ENCODE measurements at regions not wholly inside any gene's neighbourhood (a gene's known extent, or its start where the extent isn't known, plus 50 kb on each side); places are given as distances from the start of the nearest gene placed in this dataset.

DNA sequence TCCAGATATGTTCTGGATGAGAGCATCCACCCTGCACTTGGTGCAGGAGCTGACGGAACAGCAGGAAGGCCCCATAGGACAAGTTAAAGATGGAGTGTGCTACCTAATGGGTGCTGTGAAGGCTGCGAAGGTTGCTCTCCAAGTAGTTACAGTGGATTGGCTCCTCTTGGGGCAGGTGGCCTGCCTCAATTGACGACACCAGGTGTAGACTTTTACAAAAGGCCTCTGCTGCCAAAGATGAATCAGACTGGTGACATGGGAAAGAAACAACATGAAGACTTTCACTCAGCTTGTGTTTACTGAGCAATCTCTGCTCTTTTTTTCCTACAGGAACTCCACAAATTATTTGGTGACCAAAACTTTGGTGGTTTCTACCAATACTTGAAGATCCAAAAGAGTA lies 437.7 kb downstream of the PLCL1 start:
- DNase-seq (no peak), ATAC-seq (ENCODE audit: poor library complexity) (no peak)
- Mint-ChIP-seq H3K9me3 (no peaks in the 10 kb centered on the region), H3K4me3 (no peak overlapping the region), H3K36me3 (ENCODE audit: low read depth) (no peaks in the 10 kb centered on the region), H3K27me3 (peaks cover 30% of the 10 kb centered on the region), H3K27ac (no peak overlapping the region), H3K4me1 (ENCODE audit: low read depth) (no peaks in the 10 kb centered on the region)
- H3K27me3 ChIP-seq (ENCODE audit: control insufficient read depth in 1 of 2, insufficient read depth in 2 of 2, low read length in 2 of 2) = no peaks in the 10 kb centered on the region
- no peaks in the 10 kb centered on the region for H3K9me3 ChIP-seq (ENCODE audit: control insufficient read depth in 1 of 2, insufficient read depth in 1 of 2, low read length in 2 of 2)
- CTCF ChIA-PET = interaction anchor here (1.3 kb wide), 1 partner anchor 8 kb away, joined by 3 read pairs; no protein-coding TSS in a partner anchor
- POLR2A ChIA-PET = interaction anchor here (0.7 kb wide), 1 partner anchor 1200 kb away, joined by 3 read pairs; no protein-coding TSS in a partner anchor
- H3K27ac ChIP-seq (ENCODE audit: low read depth in 1 of 2, low read length in 2 of 2) = no peak overlapping the region
- H3K36me3 ChIP-seq (ENCODE audit: insufficient read depth, low read length) = no peaks in the 10 kb centered on the region
- no peak for TF ChIP-seq CTCF (IDR thresholded peaks at IDR 0.05)
- no peak overlapping the region for H3K4me3 ChIP-seq (ENCODE audit: low read length)
- intact Hi-C loops (cut with DNase I, micrococcal nuclease) = no loop called here
- no peaks in the 10 kb centered on the region for H3K4me1 ChIP-seq (ENCODE audit: insufficient read depth, low read length)

- Mint-ChIP-seq H3K36me3 (ENCODE audit: low read depth) (no peaks in the 10 kb centered on the region), H3K27ac (no peak overlapping the region), H3K9me3 (no peaks in the 10 kb centered on the region), H3K4me3 (no peak overlapping the region), H3K4me1 (ENCODE audit: low read depth) (no peaks in the 10 kb centered on the region), H3K27me3 (peaks cover 32% of the 10 kb centered on the region)
- Histone ChIP-seq H3K27ac (ENCODE audit: low read depth in 1 of 2, low read length in 2 of 2) (no peak overlapping the region), H3K4me3 (ENCODE audit: low read length) (no peak overlapping the region), H3K36me3 (ENCODE audit: insufficient read depth, low read length) (no peaks in the 10 kb centered on the region), H3K4me1 (ENCODE audit: insufficient read depth, low read length) (no peaks in the 10 kb centered on the region), H3K27me3 (ENCODE audit: control insufficient read depth in 1 of 2, insufficient read depth in 2 of 2, low read length in 2 of 2) (no peaks in the 10 kb centered on the region), H3K9me3 (ENCODE audit: control insufficient read depth in 1 of 2, insufficient read depth in 1 of 2, low read length in 2 of 2) (no peaks in the 10 kb centered on the region)
- ATAC-seq (ENCODE audit: poor library complexity) (no peak), DNase-seq (no peak)
- ChIA-PET CTCF (interaction anchor here (1.0 kb wide), 1 partner anchor 16 kb away, joined by 3 read pairs; no protein-coding TSS in a partner anchor), POLR2A (no interaction called here)
- TF ChIP-seq CTCF (IDR thresholded peaks at IDR 0.05) = no peak
- intact Hi-C loops (cut with DNase I, micrococcal nuclease) = no loop called here
These were observed 434.0 kb downstream of the PLCL1 start for GRCh38 chr2:198238429-198238828.

- Histone ChIP-seq H3K9me3 (ENCODE audit: control insufficient read depth in 1 of 2, insufficient read depth in 1 of 2, low read length in 2 of 2) (no peaks in the 10 kb centered on the region), H3K4me3 (ENCODE audit: low read length) (no peak overlapping the region), H3K4me1 (ENCODE audit: insufficient read depth, low read length) (no peaks in the 10 kb centered on the region), H3K36me3 (ENCODE audit: insufficient read depth, low read length) (no peaks in the 10 kb centered on the region), H3K27ac (ENCODE audit: low read depth in 1 of 2, low read length in 2 of 2) (no peak overlapping the region), H3K27me3 (ENCODE audit: control insufficient read depth in 1 of 2, insufficient read depth in 2 of 2, low read length in 2 of 2) (no peaks in the 10 kb centered on the region)
- DNase-seq = no peak
- no peak overlapping the region for H3K27ac Mint-ChIP-seq
- CTCF ChIA-PET = no interaction called here
- intact Hi-C loops (cut with DNase I, micrococcal nuclease) = no loop called here
- no peak for TF ChIP-seq CTCF (IDR thresholded peaks at IDR 0.05)
- H3K9me3 Mint-ChIP-seq = no peaks in the 10 kb centered on the region
- no peaks in the 10 kb centered on the region for H3K4me1 Mint-ChIP-seq (ENCODE audit: low read depth)
- no peak overlapping the region for H3K4me3 Mint-ChIP-seq
- H3K27me3 Mint-ChIP-seq = peaks cover 42% of the 10 kb centered on the region
- POLR2A ChIA-PET = no interaction called here
- no peaks in the 10 kb centered on the region for H3K36me3 Mint-ChIP-seq (ENCODE audit: low read depth)
- no peak for ATAC-seq (ENCODE audit: poor library complexity)
These were observed 431.9 kb downstream of the PLCL1 start for GRCh38 chr2:198236338-198236737.
